NCI-H2196 (cell line): ENCODE measurements at regions not wholly inside any gene's neighbourhood (a gene's known extent, or its start where the extent isn't known, plus 50 kb on each side); places are given as distances from the start of the nearest gene placed in this dataset.
"Not testable (repeated sequence)": the region's sequence is repeated elsewhere in the genome, so short reads cannot be mapped to it uniquely, and the experiment has no call there.

ENCODE experiments used
- DNase-seq: peaks from one replicate; lab custom pipeline; 2025; ENCODE audit not compliant: unreplicated experiment; lab: John Stamatoyannopoulos, UW

DNA sequence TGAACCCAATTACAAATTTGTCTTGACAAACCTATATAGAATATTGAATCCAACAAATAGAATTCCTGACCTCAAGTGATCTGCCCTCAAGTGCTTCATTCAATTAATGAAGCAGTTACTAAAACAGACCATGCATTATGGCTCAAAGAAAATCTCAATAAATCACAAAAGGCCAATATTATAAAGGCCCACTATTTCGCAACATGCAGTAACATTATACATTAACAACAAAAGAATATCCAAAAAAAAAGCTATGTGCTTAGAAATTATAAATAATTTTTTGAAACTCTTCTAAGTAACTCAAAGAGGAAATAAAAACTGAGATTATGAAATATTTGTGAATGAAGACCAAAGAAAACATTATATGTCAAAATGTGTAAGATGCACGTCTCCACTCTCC is 177.7 kb downstream of the ZNF674 start:
- DNase-seq, result no peak

DNA sequence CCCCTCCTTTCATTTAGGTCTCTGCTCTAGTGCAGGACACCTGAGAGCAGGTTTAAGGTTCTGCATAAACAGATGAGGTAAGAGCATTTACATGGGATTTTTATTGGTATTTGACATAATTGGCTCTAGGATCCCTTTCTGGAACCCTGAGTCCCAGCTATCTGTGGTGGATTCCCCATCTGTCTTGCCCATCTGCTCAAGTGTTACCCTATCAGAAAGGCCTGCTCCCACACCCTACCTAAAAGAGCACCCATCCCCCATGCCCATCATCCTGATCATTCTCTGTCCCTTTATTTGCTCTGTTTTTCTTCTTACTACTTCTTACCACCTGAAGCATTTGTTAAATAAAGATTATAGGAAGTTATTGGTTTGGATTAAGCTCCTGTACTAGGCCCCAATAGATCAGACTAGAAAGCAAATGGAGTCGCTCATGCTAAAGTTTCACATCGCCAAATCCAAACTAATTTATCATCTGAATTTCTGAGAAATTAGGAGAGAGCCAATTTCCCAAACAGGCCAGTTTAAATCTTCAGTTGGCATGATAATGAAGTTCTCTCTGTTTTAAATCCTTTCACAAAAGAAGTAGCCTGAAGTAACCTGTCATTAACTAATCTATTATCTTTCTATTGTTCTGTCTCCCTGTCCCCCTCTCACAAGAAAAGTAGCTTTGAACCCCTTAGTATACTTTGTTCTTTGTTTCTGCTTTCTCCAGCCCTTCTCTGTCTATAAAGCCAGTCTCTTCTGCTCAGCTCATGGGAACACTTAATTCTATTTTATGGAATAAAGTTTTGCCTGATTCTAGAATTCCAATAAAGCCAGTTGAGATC is 178.6 kb downstream of the ZNF674 start:
- DNase-seq, result no peak

DNA sequence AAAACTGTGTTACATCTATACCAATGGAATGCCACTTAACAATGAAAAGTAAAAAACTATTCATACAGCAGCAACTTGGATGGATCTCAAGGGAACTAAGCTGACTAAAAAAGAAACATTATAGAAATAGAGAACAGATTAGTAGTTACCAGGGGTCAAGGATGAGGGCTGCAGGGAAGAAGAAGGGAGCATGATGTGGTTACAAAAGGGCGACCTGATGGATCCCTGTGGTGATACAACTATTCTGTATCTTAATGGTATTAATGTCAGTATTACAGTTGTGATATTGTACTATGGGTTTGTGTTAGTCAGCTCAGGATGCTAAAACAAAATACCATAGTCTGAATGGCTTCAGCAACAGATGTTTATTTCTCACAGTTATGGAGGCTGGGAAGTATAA is 190.7 kb downstream of the ZNF674 start:
- no peak for DNase-seq

GRCh38 chrX:46341767-46342322 is 203.4 kb downstream of the ZNF674 start:
- no peak for DNase-seq

- DNase-seq, result no peak
Measured at GRCh38 chrX:46340696-46341095, 204.5 kb downstream of the ZNF674 start.

GRCh38 chrX:46333550-46333949 is 211.7 kb downstream of the ZNF674 start:
- no peak for DNase-seq

- no peak for DNase-seq
Measured at GRCh38 chrX:46330981-46331380, 214.2 kb downstream of the ZNF674 start.

- DNase-seq, result no peak
Measured at GRCh38 chrX:46330513-46330912, 214.7 kb downstream of the ZNF674 start.

DNA sequence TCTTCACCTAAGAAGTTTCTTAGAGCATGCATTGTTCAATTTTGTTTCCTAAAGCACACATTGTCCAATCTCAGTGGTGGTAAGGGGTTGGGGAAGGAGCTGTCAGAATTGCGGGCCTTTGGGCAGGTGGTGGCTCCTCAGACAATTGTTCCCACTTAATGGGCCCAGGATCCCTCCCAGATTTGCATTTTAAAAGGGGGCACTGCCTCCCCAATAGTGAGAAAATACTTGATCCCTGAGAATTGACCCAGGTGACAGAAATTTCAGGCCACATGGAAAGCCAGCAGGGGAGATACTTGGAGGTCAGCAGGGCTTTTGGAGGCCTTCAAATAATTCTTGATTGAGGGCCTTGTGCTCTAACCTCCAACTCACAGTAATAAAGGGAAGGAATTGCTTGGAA is 217.1 kb downstream of the ZNF674 start:
- DNase-seq, result no peak

- no peak for DNase-seq
Measured at GRCh38 chrX:46327566-46328115, 217.6 kb downstream of the ZNF674 start.

DNA sequence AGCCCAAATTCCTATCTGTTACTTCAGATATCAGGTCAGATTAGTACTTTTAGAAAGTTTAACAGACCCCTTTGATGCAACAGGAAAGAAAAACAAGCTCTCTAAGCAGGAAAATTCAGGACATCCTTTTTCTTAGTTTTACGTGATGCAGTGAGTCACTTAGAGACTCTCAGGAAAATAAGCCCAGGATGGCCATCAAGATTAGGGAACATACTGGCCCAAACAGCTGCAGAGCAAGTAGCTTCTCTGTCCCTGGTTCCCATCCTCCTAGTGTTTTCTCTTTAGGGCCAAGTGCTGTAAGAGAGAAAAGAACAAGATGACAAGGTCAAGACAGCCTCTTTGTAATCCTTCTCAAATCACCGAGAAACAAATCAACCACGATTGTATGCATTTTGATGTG is 219.1 kb downstream of the ZNF674 start:
- DNase-seq, result no peak

DNA sequence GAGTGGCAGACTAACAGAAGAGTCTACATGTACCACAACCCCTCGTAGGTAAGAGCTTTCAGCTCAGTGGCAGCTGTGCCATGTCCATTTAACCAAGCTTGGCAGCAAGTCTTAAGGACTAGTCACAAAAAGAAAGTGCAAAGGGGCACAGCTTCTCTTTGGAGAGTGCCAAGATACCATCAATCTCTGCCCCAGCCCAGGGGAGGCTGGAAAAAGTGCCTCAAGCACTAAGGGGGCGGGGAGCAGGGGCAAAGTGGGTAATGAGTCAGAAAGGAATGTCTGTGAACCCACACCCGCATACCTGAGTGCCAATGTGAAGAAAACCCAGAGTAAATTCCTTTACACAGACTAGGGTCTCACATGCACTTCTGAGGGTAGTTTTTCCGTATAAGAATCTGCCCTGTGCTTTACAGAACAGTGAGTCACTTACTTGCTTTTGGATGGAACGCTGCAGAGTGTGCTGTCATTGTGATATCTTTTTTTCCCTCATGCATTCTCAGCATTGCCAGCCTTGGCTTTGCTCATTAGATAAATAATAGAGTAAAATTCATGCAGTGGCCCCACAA is 219.8 kb downstream of the ZNF674 start:
- DNase-seq, result no peak

DNA sequence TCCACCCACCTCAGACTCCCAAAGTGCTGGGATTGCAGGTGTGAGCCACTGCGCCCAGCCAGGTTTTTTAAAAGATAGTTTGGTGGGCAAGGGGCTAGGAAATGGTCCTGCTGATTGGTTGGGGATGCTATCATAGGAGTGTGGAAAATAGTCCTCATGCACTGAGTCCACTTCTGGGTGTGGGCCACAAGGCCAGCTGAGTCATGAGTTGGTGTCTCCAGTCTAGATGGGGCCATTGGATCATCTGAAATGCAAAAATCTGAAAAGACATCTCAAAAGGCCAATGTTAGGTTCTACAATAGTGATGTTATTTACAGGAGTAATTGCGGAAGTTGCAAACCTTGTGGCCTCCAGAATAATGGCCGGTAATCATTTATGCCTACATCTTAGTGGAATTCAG is 221.1 kb downstream of the ZNF674 start:
- no peak for DNase-seq

GRCh38 chrX:46322929-46323328 is 222.3 kb downstream of the ZNF674 start:
- DNase-seq, result not testable (repeated sequence)

DNA sequence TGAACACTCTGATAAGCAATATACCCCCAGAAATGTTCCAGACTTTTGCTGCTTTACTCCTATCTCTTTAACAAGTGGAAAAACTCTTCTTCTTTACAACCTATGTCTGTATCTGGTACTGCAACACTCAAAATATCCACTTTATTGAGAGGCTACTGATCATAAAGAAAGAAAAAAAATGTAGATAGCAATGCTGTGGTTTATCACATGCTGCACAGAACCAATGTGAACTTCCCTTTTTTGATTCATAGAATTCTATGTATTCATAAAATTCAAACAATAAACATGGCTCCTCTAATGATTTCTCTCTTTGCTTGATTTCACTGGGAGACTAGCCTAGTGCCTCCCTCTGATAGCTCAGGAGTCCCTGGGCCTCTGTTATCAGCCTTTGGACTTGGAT is 223.5 kb downstream of the ZNF674 start:
- DNase-seq, result no peak

DNA sequence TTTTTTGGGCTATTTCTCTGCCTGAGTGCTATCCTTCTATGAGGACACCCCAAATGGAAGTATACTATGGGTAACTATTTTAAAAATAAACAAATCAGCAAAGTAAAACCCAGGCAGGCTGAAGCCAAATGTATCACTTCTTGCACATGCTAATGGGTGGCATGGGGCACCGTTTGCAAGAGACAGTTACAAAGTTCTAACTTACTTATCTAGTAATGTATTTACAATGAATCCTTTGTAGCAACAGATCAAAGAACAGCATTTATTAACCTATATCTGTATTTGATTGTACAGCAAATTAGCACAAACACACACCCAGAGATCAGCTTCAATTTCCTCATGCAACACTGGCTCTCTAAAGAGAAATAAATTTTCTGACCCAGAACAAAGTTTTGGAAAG is 225.5 kb downstream of the ZNF674 start:
- DNase-seq, result no peak

GRCh38 chrX:46318551-46318950 is 226.7 kb downstream of the ZNF674 start:
- no peak for DNase-seq

DNA sequence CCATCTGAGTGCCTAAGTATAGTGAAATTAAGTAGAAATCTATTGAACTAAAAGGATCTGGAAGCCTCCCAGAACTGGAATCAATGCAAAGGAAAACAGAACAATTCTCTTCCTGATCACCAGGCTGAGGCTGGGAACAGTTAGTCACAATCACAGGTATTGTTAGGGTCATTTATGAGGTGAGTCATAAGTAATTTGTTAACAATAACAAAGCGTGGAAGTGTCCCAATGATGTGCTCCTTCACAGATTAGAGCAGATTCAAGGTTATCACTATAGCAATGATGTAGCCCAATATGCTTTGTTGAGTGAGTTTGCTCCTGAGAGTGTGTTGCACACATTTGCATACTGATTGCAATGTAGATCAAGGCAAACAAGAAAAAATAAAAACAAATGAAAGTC is 228.1 kb downstream of the ZNF674 start:
- no peak for DNase-seq

GRCh38 chrX:46311581-46312120 is 233.6 kb downstream of the ZNF674 start:
- no peak for DNase-seq

DNA sequence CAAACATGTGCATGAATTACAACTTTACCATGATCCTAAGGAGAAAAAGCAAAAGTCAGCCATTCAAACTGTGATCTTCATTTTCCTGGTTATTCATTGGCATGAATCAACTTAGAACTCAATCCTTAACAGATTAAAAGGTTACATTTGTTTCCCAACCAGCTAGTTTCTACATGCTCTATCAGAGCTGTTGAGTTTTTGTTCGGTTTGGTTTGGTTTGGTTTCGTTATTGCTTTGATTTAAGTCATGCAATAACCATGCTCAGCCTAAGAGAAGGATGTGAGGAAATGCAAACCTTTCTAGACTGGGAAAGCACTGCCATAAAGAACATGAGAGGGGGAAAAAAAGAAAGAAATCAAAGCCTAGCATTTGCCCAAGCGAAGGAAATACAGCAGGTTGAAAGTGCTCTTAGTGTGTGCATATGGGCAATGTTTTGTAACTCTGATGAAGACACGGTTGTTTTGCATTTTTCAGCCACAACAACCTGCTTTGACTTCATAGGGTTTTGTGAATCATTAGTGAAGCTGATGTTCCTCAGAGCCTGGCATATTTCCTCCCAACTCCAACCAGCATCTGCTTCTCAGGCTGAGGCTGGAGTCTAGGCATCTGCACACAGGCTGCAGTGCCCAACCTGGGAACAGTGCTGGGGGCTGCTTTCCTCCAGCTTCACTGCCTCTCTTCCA is 234.3 kb downstream of the ZNF674 start:
- DNase-seq, result no peak

GRCh38 chrX:46308110-46308509 is 237.1 kb downstream of the ZNF674 start:
- no peak for DNase-seq
